Esophagus squamous epithelium (tissue), 5 donors: ENCODE measurements at regions not wholly inside any gene's neighbourhood (a gene's known extent, or its start where the extent isn't known, plus 50 kb on each side); places are given as distances from the start of the nearest gene placed in this dataset.
"Not testable (repeated sequence)": the region's sequence is repeated elsewhere in the genome, so short reads cannot be mapped to it uniquely, and the experiment has no call there.

Experiments used
- DNase-seq: peaks from one replicate; lab custom pipeline; 2025; lab: John Stamatoyannopoulos, UW
- H3K27ac ChIP-seq, 4 donors: fragments of 200-600 bp; sonication (generic); one replicate each; pipeline ENCODE4 v1.5.1; 2016 to 2019; ENCODE audit warnings: mild to moderate bottlenecking in 1 of 4
- H3K27me3 ChIP-seq, 4 donors: fragments of 200-600 bp; sonication (generic); 1 replicate in 3 of 4; 2 replicates in 1 of 4; pipeline versions ENCODE4 v1.5.1 to v1.6.0; 2017 to 2021; ENCODE audit warnings: antibody characterized with exemption in 1 of 4
- H3K36me3 ChIP-seq, 3 donors: fragments of 200-600 bp; sonication (generic); one replicate each; pipeline ENCODE4 v1.5.1; 2016 to 2019
- H3K4me1 ChIP-seq, 3 donors: fragments of 200-600 bp; sonication (generic); one replicate each; pipeline ENCODE4 v1.5.1; 2017 to 2019
- H3K4me3 ChIP-seq, 4 donors: fragments of 200-600 bp; sonication (generic); 1 replicate in 3 of 4; 2 replicates in 1 of 4; pipeline ENCODE4 v1.5.1; 2016 to 2019; ENCODE audit warnings: mild to moderate bottlenecking in 2 of 4, moderate library complexity in 1 of 4
- H3K9me3 ChIP-seq, 3 donors: fragments of 200-600 bp; sonication (generic); one replicate each; pipeline ENCODE4 v1.5.1; 2016 to 2019
- CTCF ChIP-seq, 6 experiments: fragments of 450-650 bp in 4 of 6; fragments of 200-600 bp in 2 of 6; sonication (generic) in 2 of 6; IDR thresholded peaks; one replicate each; pipeline ENCODE4 v1.5.1; 2016 to 2019; ENCODE audit warnings: antibody characterized with exemption in 6 of 6, mild to moderate bottlenecking in 4 of 6, moderate library complexity in 4 of 6
- POLR2A ChIP-seq, 4 donors: fragments of 450-650 bp; IDR thresholded peaks; one replicate each; pipeline ENCODE4 v1.6.1; 2017; ENCODE audit warnings: antibody characterized with exemption in 4 of 4, mild to moderate bottlenecking in 4 of 4, moderate library complexity in 3 of 4
- WGBS, 2 donors: methylation state at CpG; one replicate each; pipeline ENCODE4 v1.1.5; 2018; 5-methylcytosine and 5-hydroxymethylcytosine counted together
- intact Hi-C: fragments of 100-400 bp; cut with DNase I; formaldehyde crosslinking; loops from one replicate; pipeline ENCODE4 v1.15.0; 2022
- donor health status: DM: yes; HTN: yes; CAD: no.

- Histone ChIP-seq H3K9me3 (no peaks in the 10 kb centered on the region), H3K36me3 (no peaks in the 10 kb centered on the region), H3K27ac (no peak overlapping the region), H3K4me1 (peaks cover 0 to 5% (median 3%) of the 10 kb centered on the region in 3 donors), H3K27me3 (no peaks in the 10 kb centered on the region), H3K4me3 (no peak overlapping the region)
- WGBS, 2 donors, result 68 to 77% methylated on average over 10 to 18 of the region's 22 CpGs
- intact Hi-C loops, result no loop called here
- TF ChIP-seq POLR2A (IDR thresholded peaks at IDR 0.05) (no peak), CTCF (IDR thresholded peaks at IDR 0.05) (no peak)
- no peak for DNase-seq
Observed at GRCh38 chr6:4660377-4661321, 115.6 kb upstream of the CDYL start.

GRCh38 chr6:4659719-4660118, 116.5 kb upstream of the CDYL start:
- H3K27me3 ChIP-seq, intact Hi-C loops, H3K27ac ChIP-seq, H3K9me3 ChIP-seq, H3K4me3 ChIP-seq, H3K36me3 ChIP-seq, DNase-seq, H3K4me1 ChIP-seq: not testable (repeated sequence)
- 86 to 88% methylated on average over 2 of the region's 2 CpGs for WGBS, 2 donors

DNA sequence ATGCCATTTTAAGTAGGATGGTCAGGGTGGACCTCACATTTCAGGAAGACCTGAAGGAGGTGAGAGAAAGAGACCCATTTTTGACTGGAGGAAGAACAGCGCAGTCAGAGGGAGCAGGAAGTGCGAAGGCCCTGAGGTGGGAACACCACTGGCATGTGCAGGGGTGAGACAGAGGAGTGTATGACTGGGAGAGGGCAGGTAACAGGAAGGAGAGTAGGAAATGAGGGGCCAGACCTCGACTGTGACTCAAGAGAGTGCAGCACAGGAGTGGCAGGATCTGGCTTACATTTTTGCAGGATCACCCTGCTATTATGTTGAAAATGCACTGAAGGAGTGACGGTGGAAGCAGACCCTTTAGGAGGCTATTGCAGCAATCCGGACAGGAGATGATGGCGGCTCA, 117.7 kb upstream of the CDYL start:
- no peak overlapping the region for H3K4me3 ChIP-seq
- 82 to 88% methylated on average over 6 of the region's 6 CpGs for WGBS, 2 donors
- DNase-seq, result no peak
- no peak for TF ChIP-seq POLR2A (IDR thresholded peaks at IDR 0.05)
- peaks cover 0 to 5% (median 3%) of the 10 kb centered on the region in 3 donors for H3K4me1 ChIP-seq
- no peak overlapping the region for H3K27ac ChIP-seq
- intact Hi-C loops, result no loop called here
- no peaks in the 10 kb centered on the region for H3K36me3 ChIP-seq
- H3K9me3 ChIP-seq, result no peaks in the 10 kb centered on the region
- no peaks in the 10 kb centered on the region for H3K27me3 ChIP-seq

DNA sequence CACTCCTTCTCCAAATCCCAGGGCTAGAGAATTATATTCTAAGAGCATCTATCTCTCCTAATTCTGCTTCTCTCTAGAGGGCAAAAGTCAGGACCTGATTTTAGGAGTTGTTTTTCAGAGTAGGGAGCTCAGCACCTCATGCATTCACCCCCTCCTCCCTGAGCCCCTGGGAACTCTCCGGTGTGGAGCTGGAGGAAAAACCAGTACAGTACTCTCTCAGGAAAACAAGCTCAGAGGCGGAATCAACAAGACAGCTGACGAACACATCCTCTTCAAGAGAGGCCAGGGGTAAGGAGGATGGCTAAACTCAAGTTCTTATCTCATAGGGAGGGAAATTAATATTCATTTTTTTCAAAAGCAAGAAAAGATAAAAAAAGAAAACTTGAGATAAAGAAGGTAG, 120.1 kb upstream of the CDYL start:
- DNase-seq, result no peak

GRCh38 chr6:4655196-4656025, 120.8 kb upstream of the CDYL start:
- Histone ChIP-seq H3K4me3 (no peak overlapping the region), H3K9me3 (no peaks in the 10 kb centered on the region), H3K27ac (no peak overlapping the region), H3K36me3 (no peaks in the 10 kb centered on the region), H3K4me1 (peaks cover 0 to 2% (median 0%) of the 10 kb centered on the region in 3 donors), H3K27me3 (no peaks in the 10 kb centered on the region)
- TF ChIP-seq POLR2A (IDR thresholded peaks at IDR 0.05) (no peak), CTCF (IDR thresholded peaks at IDR 0.05) (no peak)
- intact Hi-C loops, result no loop called here
- WGBS, 2 donors, result 62 to 71% methylated on average over 12 of the region's 12 CpGs
- DNase-seq, result no peak

More for the DNA sequence above, 120.1 kb upstream of the CDYL start:
- H3K9me3 ChIP-seq, result no peaks in the 10 kb centered on the region
- WGBS, 2 donors, result 74 to 88% methylated on average over 3 of the region's 3 CpGs
- no peaks in the 10 kb centered on the region for H3K36me3 ChIP-seq
- TF ChIP-seq CTCF (IDR thresholded peaks at IDR 0.05), result no peak
- TF ChIP-seq POLR2A (IDR thresholded peaks at IDR 0.05), result no peak
- intact Hi-C loops, result no loop called here
- H3K27ac ChIP-seq, result no peak overlapping the region
- no peaks in the 10 kb centered on the region for H3K27me3 ChIP-seq
- peaks cover 0 to 5% (median 3%) of the 10 kb centered on the region in 3 donors for H3K4me1 ChIP-seq
- no peak overlapping the region for H3K4me3 ChIP-seq

DNA sequence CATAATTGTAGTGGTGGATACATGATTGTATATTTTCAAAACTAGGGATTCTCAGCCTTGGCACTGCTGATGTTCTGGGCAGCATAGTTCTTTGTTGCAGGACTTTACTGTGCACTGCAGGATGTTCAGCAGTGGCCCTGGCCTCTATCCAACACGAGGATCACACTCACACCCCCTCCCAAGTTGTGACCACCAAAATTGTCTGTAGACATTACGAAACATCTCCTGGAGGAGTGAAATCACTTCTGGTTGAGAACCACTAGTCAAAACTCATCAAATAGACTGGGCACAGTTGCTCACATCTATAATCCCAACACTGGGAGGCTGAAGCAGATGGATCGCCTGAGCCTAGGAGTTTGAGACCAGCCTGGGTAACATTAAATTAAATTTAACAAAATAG, 123.1 kb upstream of the CDYL start:
- no peak for TF ChIP-seq POLR2A (IDR thresholded peaks at IDR 0.05)
- no peak for TF ChIP-seq CTCF (IDR thresholded peaks at IDR 0.05)
- Histone ChIP-seq H3K27ac (no peak overlapping the region), H3K27me3 (no peaks in the 10 kb centered on the region), H3K9me3 (no peaks in the 10 kb centered on the region), H3K36me3 (no peaks in the 10 kb centered on the region), H3K4me3 (no peak overlapping the region), H3K4me1 (peaks cover 0 to under 1% (median 0%) of the 10 kb centered on the region in 3 donors)
- 54 to 85% methylated on average over 3 of the region's 3 CpGs for WGBS, 2 donors
- intact Hi-C loops, result no loop called here
- no peak for DNase-seq
